WTC11 (cell line): ENCODE measurements at regions not wholly inside any gene's neighbourhood (a gene's known extent, or its start where the extent isn't known, plus 50 kb on each side); places are given as distances from the start of the nearest gene placed in this dataset.

Source experiments
- CREB1 ChIP-seq: sonication (generic); formaldehyde crosslinking; IDR thresholded peaks from 2 replicates; pipeline ENCODE4 v1.8.0; 2023; ENCODE audit warnings: mild to moderate bottlenecking, missing genetic modification reagents
- ELF4 ChIP-seq: sonication (generic); formaldehyde crosslinking; IDR thresholded peaks from 2 replicates; pipeline ENCODE4 v1.8.1; 2022; ENCODE audit warnings: low read depth, mild to moderate bottlenecking, moderate library complexity, missing genetic modification reagents
- JUN ChIP-seq: sonication (generic); formaldehyde crosslinking; IDR thresholded peaks from 2 replicates; pipeline ENCODE4 v1.8.0; 2023; ENCODE audit warnings: mild to moderate bottlenecking, missing genetic modification reagents
- NR3C1 ChIP-seq: sonication (generic); formaldehyde crosslinking; conservative IDR thresholded peaks from 2 replicates; pipeline ENCODE4 v1.8.1; 2023; ENCODE audit warnings: low read depth, mild to moderate bottlenecking, missing genetic modification reagents
- ZNF121 ChIP-seq: sonication (generic); formaldehyde crosslinking; IDR thresholded peaks from 2 replicates; pipeline ENCODE4 v1.8.0; 2023; ENCODE audit warnings: missing genetic modification reagents
- TF ChIP-seq, protein P1 (sequence below): fragments of 200-600 bp; IDR thresholded peaks from 2 replicates; pipeline ENCODE4 v1.8.0; 2022; ENCODE audit warnings: antibody characterized with exemption
- TF ChIP-seq, protein P2 (sequence below): sonication (generic); formaldehyde crosslinking; IDR thresholded peaks from 2 replicates; pipeline ENCODE4 v1.8.1; 2023; ENCODE audit warnings: mild to moderate bottlenecking, moderate library complexity, missing genetic modification reagents
- TF ChIP-seq, protein P3 (sequence below): sonication (generic); formaldehyde crosslinking; IDR thresholded peaks from 2 replicates; pipeline ENCODE4 v1.8.1; 2023; ENCODE audit warnings: mild to moderate bottlenecking, missing genetic modification reagents, moderate library complexity
- TF ChIP-seq, protein P4 (sequence below): sonication (generic); formaldehyde crosslinking; IDR thresholded peaks from 2 replicates; pipeline ENCODE4 v1.8.0; 2023; ENCODE audit warnings: mild to moderate bottlenecking, missing genetic modification reagents
- TF ChIP-seq, protein P5 (sequence below): sonication (generic); formaldehyde crosslinking; IDR thresholded peaks from 2 replicates; pipeline ENCODE4 v1.8.1; 2023; ENCODE audit warnings: mild to moderate bottlenecking, missing genetic modification reagents, borderline replicate concordance

DNA sequence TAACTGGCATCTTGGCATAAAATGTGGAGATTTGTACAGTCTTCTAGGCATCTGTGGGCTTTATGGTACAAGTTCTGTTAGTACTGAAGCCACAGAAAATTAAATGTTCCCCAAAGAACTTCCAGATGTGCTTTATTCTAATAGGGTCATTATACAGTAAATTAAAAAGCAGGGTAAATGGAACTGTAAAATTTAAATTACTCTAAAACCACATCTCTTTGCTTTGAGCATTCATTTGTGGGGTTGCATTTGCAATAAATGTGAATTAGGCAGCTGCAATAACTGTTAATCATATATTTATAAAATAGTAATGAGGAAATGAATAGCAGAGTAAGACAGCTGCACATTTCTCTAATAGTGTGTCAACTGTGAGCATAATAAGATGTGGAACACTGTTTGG lies 151.5 kb downstream of the BUB3 start:
- TF ChIP-seq, protein P1, sequence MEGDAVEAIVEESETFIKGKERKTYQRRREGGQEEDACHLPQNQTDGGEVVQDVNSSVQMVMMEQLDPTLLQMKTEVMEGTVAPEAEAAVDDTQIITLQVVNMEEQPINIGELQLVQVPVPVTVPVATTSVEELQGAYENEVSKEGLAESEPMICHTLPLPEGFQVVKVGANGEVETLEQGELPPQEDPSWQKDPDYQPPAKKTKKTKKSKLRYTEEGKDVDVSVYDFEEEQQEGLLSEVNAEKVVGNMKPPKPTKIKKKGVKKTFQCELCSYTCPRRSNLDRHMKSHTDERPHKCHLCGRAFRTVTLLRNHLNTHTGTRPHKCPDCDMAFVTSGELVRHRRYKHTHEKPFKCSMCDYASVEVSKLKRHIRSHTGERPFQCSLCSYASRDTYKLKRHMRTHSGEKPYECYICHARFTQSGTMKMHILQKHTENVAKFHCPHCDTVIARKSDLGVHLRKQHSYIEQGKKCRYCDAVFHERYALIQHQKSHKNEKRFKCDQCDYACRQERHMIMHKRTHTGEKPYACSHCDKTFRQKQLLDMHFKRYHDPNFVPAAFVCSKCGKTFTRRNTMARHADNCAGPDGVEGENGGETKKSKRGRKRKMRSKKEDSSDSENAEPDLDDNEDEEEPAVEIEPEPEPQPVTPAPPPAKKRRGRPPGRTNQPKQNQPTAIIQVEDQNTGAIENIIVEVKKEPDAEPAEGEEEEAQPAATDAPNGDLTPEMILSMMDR: no peak
- TF ChIP-seq, protein P2, sequence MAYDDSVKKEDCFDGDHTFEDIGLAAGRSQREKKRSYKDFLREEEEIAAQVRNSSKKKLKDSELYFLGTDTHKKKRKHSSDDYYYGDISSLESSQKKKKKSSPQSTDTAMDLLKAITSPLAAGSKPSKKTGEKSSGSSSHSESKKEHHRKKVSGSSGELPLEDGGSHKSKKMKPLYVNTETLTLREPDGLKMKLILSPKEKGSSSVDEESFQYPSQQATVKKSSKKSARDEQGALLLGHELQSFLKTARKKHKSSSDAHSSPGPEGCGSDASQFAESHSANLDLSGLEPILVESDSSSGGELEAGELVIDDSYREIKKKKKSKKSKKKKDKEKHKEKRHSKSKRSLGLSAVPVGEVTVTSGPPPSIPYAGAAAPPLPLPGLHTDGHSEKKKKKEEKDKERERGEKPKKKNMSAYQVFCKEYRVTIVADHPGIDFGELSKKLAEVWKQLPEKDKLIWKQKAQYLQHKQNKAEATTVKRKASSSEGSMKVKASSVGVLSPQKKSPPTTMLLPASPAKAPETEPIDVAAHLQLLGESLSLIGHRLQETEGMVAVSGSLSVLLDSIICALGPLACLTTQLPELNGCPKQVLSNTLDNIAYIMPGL (CRISPR knock-in tag): no peak
- no peak for TF ChIP-seq JUN (CRISPR knock-in tag)
- no peak for TF ChIP-seq ELF4 (CRISPR knock-in tag)
- TF ChIP-seq ZNF121: no peak
- no peak for TF ChIP-seq NR3C1 (CRISPR knock-in tag)
- TF ChIP-seq, protein P3, sequence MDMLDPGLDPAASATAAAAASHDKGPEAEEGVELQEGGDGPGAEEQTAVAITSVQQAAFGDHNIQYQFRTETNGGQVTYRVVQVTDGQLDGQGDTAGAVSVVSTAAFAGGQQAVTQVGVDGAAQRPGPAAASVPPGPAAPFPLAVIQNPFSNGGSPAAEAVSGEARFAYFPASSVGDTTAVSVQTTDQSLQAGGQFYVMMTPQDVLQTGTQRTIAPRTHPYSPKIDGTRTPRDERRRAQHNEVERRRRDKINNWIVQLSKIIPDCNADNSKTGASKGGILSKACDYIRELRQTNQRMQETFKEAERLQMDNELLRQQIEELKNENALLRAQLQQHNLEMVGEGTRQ: no peak
- TF ChIP-seq, protein P4, sequence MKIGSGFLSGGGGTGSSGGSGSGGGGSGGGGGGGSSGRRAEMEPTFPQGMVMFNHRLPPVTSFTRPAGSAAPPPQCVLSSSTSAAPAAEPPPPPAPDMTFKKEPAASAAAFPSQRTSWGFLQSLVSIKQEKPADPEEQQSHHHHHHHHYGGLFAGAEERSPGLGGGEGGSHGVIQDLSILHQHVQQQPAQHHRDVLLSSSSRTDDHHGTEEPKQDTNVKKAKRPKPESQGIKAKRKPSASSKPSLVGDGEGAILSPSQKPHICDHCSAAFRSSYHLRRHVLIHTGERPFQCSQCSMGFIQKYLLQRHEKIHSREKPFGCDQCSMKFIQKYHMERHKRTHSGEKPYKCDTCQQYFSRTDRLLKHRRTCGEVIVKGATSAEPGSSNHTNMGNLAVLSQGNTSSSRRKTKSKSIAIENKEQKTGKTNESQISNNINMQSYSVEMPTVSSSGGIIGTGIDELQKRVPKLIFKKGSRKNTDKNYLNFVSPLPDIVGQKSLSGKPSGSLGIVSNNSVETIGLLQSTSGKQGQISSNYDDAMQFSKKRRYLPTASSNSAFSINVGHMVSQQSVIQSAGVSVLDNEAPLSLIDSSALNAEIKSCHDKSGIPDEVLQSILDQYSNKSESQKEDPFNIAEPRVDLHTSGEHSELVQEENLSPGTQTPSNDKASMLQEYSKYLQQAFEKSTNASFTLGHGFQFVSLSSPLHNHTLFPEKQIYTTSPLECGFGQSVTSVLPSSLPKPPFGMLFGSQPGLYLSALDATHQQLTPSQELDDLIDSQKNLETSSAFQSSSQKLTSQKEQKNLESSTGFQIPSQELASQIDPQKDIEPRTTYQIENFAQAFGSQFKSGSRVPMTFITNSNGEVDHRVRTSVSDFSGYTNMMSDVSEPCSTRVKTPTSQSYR (CRISPR knock-in tag): no peak
- TF ChIP-seq CREB1: no peak
- TF ChIP-seq, protein P5, sequence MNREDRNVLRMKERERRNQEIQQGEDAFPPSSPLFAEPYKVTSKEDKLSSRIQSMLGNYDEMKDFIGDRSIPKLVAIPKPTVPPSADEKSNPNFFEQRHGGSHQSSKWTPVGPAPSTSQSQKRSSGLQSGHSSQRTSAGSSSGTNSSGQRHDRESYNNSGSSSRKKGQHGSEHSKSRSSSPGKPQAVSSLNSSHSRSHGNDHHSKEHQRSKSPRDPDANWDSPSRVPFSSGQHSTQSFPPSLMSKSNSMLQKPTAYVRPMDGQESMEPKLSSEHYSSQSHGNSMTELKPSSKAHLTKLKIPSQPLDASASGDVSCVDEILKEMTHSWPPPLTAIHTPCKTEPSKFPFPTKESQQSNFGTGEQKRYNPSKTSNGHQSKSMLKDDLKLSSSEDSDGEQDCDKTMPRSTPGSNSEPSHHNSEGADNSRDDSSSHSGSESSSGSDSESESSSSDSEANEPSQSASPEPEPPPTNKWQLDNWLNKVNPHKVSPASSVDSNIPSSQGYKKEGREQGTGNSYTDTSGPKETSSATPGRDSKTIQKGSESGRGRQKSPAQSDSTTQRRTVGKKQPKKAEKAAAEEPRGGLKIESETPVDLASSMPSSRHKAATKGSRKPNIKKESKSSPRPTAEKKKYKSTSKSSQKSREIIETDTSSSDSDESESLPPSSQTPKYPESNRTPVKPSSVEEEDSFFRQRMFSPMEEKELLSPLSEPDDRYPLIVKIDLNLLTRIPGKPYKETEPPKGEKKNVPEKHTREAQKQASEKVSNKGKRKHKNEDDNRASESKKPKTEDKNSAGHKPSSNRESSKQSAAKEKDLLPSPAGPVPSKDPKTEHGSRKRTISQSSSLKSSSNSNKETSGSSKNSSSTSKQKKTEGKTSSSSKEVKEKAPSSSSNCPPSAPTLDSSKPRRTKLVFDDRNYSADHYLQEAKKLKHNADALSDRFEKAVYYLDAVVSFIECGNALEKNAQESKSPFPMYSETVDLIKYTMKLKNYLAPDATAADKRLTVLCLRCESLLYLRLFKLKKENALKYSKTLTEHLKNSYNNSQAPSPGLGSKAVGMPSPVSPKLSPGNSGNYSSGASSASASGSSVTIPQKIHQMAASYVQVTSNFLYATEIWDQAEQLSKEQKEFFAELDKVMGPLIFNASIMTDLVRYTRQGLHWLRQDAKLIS: no peak
